ENCODE measurements at regions not wholly inside any gene's neighbourhood (a gene's known extent, or its start where the extent isn't known, plus 50 kb on each side); places are given as distances from the start of the nearest gene placed in this dataset.

GRCh38 chr3:177960014-177960413 is 576.2 kb upstream of the KCNMB2 start:
- no peak for TF ChIP-seq CTCF (IDR thresholded peaks at IDR 0.05)
- DNase-seq = no peak
- Histone ChIP-seq H3K27me3 (ENCODE audit: insufficient read depth in 3 of 3, low read length in 2 of 3) (no peaks in the 10 kb centered on the region), H3K36me3 (ENCODE audit: insufficient read depth in 1 of 2, low read depth in 1 of 2) (no peaks in the 10 kb centered on the region), H3K9me3 (no peaks in the 10 kb centered on the region), H3K27ac (no peak overlapping the region), H3K4me1 (no peaks in the 10 kb centered on the region), H3K4me3 (no peak overlapping the region)
- intact Hi-C loops (cut with DNase I) = no loop called here
- ATAC-seq = no peak
- WGBS, 3 donors = 42 to 56% (median 43%) methylated on average over 2 of the region's 2 CpGs

- Histone ChIP-seq H3K4me3 (no peak overlapping the region), H3K9me3 (no peaks in the 10 kb centered on the region), H3K36me3 (ENCODE audit: insufficient read depth in 1 of 2, low read depth in 1 of 2) (no peaks in the 10 kb centered on the region), H3K27me3 (ENCODE audit: insufficient read depth in 3 of 3, low read length in 2 of 3) (no peaks in the 10 kb centered on the region), H3K4me1 (no peaks in the 10 kb centered on the region), H3K27ac (no peak overlapping the region)
- ATAC-seq = no peak
- intact Hi-C loops (cut with DNase I) = no loop called here
- TF ChIP-seq CTCF (IDR thresholded peaks at IDR 0.05) = no peak
- no peak for DNase-seq
These were observed 575.5 kb upstream of the KCNMB2 start for GRCh38 chr3:177960722-177961121.

GRCh38 chr3:177961784-177962183 is 574.5 kb upstream of the KCNMB2 start:
- intact Hi-C loops (cut with DNase I) = no loop called here
- H3K9me3 ChIP-seq = no peaks in the 10 kb centered on the region
- no peaks in the 10 kb centered on the region for H3K4me1 ChIP-seq
- no peak for ATAC-seq
- no peak overlapping the region for H3K4me3 ChIP-seq
- no peak for TF ChIP-seq CTCF (IDR thresholded peaks at IDR 0.05)
- H3K36me3 ChIP-seq (ENCODE audit: insufficient read depth in 1 of 2, low read depth in 1 of 2) = no peaks in the 10 kb centered on the region
- no peak overlapping the region for H3K27ac ChIP-seq
- WGBS, 3 donors = 65 to 85% (median 75%) methylated on average over 3 of the region's 3 CpGs
- H3K27me3 ChIP-seq (ENCODE audit: insufficient read depth in 3 of 3, low read length in 2 of 3) = no peaks in the 10 kb centered on the region
- no peak for DNase-seq

- no peaks in the 10 kb centered on the region for H3K9me3 ChIP-seq
- H3K27ac ChIP-seq = no peak overlapping the region
- H3K27me3 ChIP-seq (ENCODE audit: insufficient read depth in 3 of 3, low read length in 2 of 3) = no peaks in the 10 kb centered on the region
- H3K4me1 ChIP-seq = no peaks in the 10 kb centered on the region
- H3K4me3 ChIP-seq = no peak overlapping the region
- 93 to 100% (median 94%) methylated on average over 1 of the region's 1 CpG for WGBS, 3 donors
- DNase-seq = no peak
- no peak for TF ChIP-seq CTCF (IDR thresholded peaks at IDR 0.05)
- no peaks in the 10 kb centered on the region for H3K36me3 ChIP-seq (ENCODE audit: insufficient read depth in 1 of 2, low read depth in 1 of 2)
- intact Hi-C loops (cut with DNase I) = no loop called here
- no peak for ATAC-seq
These were observed 569.7 kb upstream of the KCNMB2 start for GRCh38 chr3:177966493-177966892.

- Histone ChIP-seq H3K36me3 (ENCODE audit: insufficient read depth in 1 of 2, low read depth in 1 of 2) (no peaks in the 10 kb centered on the region), H3K4me3 (no peak overlapping the region), H3K9me3 (no peaks in the 10 kb centered on the region), H3K27ac (no peak overlapping the region), H3K27me3 (ENCODE audit: insufficient read depth in 3 of 3, low read length in 2 of 3) (no peaks in the 10 kb centered on the region), H3K4me1 (no peaks in the 10 kb centered on the region)
- intact Hi-C loops (cut with DNase I) = no loop called here
- no peak for TF ChIP-seq CTCF (IDR thresholded peaks at IDR 0.05)
- DNase-seq (no peak), ATAC-seq (no peak)
- 96 to 98% (median 97%) methylated on average over 2 of the region's 2 CpGs for WGBS, 3 donors
These were observed 567.3 kb upstream of the KCNMB2 start for GRCh38 chr3:177968891-177969290.
